GM21515 (cell line): ENCODE measurements at regions not wholly inside any gene's neighbourhood (a gene's known extent, or its start where the extent isn't known, plus 50 kb on each side); places are given as distances from the start of the nearest gene placed in this dataset.

Source experiments
- ATAC-seq: cut with Tn5 transposase; IDR thresholded peaks from one replicate; pipeline ENCODE4 v1.9.1; 2021; ENCODE audit not compliant: unreplicated experiment

- no peak for ATAC-seq
Measured at GRCh38 chr2:37541516-37541915, 129.9 kb downstream of the CDC42EP3 start.

GRCh38 chr2:37543999-37544557 is 127.4 kb downstream of the CDC42EP3 start:
- ATAC-seq: no peak

- no peak for ATAC-seq
Measured at GRCh38 chr2:37544591-37545031, 126.8 kb downstream of the CDC42EP3 start.

GRCh38 chr2:37549598-37549997 is 121.8 kb downstream of the CDC42EP3 start:
- ATAC-seq: peak; percentile 66

- ATAC-seq: peak; percentile 32
Measured at GRCh38 chr2:37550190-37550589, 121.3 kb downstream of the CDC42EP3 start.

- no peak for ATAC-seq
Measured at GRCh38 chr2:37551783-37552182, 119.7 kb downstream of the CDC42EP3 start.

- ATAC-seq: no peak
Measured at GRCh38 chr2:37552339-37552738, 119.1 kb downstream of the CDC42EP3 start.

GRCh38 chr2:37553411-37554154 is 117.9 kb downstream of the CDC42EP3 start:
- ATAC-seq: no peak

- ATAC-seq: no peak
Measured at GRCh38 chr2:37554155-37554510, 117.3 kb downstream of the CDC42EP3 start.

GRCh38 chr2:37554687-37555086 is 116.8 kb downstream of the CDC42EP3 start:
- no peak for ATAC-seq

- ATAC-seq: no peak
Measured at GRCh38 chr2:37555457-37555856, 116.0 kb downstream of the CDC42EP3 start.

GRCh38 chr2:37556256-37556655 is 115.2 kb downstream of the CDC42EP3 start:
- no peak for ATAC-seq

GRCh38 chr2:37558623-37559022 is 112.8 kb downstream of the CDC42EP3 start:
- peak; percentile 64 for ATAC-seq

GRCh38 chr2:37560241-37560848 is 111.1 kb downstream of the CDC42EP3 start:
- ATAC-seq: no peak

- no peak for ATAC-seq
Measured at GRCh38 chr2:37560863-37561614, 110.4 kb downstream of the CDC42EP3 start.

- no peak for ATAC-seq
Measured at GRCh38 chr2:37561615-37562569, 109.5 kb downstream of the CDC42EP3 start.

- no peak for ATAC-seq
Measured at GRCh38 chr2:37563375-37564015, 107.9 kb downstream of the CDC42EP3 start.

GRCh38 chr2:37564356-37564755 is 107.1 kb downstream of the CDC42EP3 start:
- ATAC-seq: no peak

- no peak for ATAC-seq
Measured at GRCh38 chr2:37566517-37566981, 104.9 kb downstream of the CDC42EP3 start.

- ATAC-seq: no peak
Measured at GRCh38 chr2:37568565-37568964, 102.9 kb downstream of the CDC42EP3 start.
